Mesenchymal stem cell (in vitro differentiated cells and primary cell): ENCODE measurements at regions not wholly inside any gene's neighbourhood (a gene's known extent, or its start where the extent isn't known, plus 50 kb on each side); places are given as distances from the start of the nearest gene placed in this dataset.
A peak's percentile ranks its signal among the peaks of the same experiment; 100 is the strongest.

Source experiments
- DNase-seq: peaks from one replicate; pipeline ENCODE4 v3.0.0-alpha.2; 2013
- H2AFZ ChIP-seq: one replicate; pipeline ENCODE4 v1.6.1; 2013; ENCODE audit warnings: low read depth, mild to moderate bottlenecking, control low read depth, inconsistent platforms, low read length, moderate library complexity
- H2AK5ac ChIP-seq: 2 replicates; pipeline ENCODE4 v1.6.1; 2013; ENCODE audit warnings: low read length, moderate library complexity, mild to moderate bottlenecking, inconsistent platforms; ENCODE audit not compliant: severe bottlenecking
- H2BK120ac ChIP-seq: one replicate; pipeline ENCODE4 v1.6.1; 2013; ENCODE audit warnings: low read depth, mild to moderate bottlenecking, inconsistent platforms, low read length, moderate library complexity
- H2BK12ac ChIP-seq, 2 experiments: one replicate each; pipeline ENCODE4 v1.6.1; 2013; ENCODE audit warnings: inconsistent platforms in 2 of 2, low read length in 2 of 2, mild to moderate bottlenecking in 2 of 2, moderate library complexity in 2 of 2, control low read depth in 1 of 2
- H2BK15ac ChIP-seq: one replicate; pipeline ENCODE4 v1.6.1; 2013; ENCODE audit warnings: mild to moderate bottlenecking, low read depth, inconsistent platforms; ENCODE audit not compliant: poor library complexity, severe bottlenecking
- H2BK5ac ChIP-seq: 2 replicates; pipeline ENCODE4 v1.6.1; 2013; ENCODE audit warnings: low read depth, mild to moderate bottlenecking, low read length, control low read depth, inconsistent platforms; ENCODE audit not compliant: poor library complexity, severe bottlenecking
- H3K14ac ChIP-seq, 2 experiments: one replicate each; pipeline ENCODE4 v1.6.1; 2013; ENCODE audit warnings: inconsistent platforms in 2 of 2, low read length in 2 of 2, control low read depth in 1 of 2, mild to moderate bottlenecking in 1 of 2, moderate library complexity in 1 of 2
- H3K18ac ChIP-seq, 2 experiments: one replicate each; pipeline ENCODE4 v1.6.1; 2013; ENCODE audit warnings: inconsistent platforms in 2 of 2, low read length in 2 of 2, control low read depth in 1 of 2, low read depth in 1 of 2, mild to moderate bottlenecking in 1 of 2
- H3K23ac ChIP-seq, 2 experiments: one replicate each; pipeline ENCODE4 v1.6.1; 2013; ENCODE audit warnings: inconsistent platforms in 2 of 2, low read length in 2 of 2, mild to moderate bottlenecking in 2 of 2, moderate library complexity in 2 of 2, control low read depth in 1 of 2
- H3K27ac ChIP-seq: 2 replicates; pipeline ENCODE4 v1.5.1; 2013; ENCODE audit warnings: mild to moderate bottlenecking, moderate library complexity, low read length, control low read depth, inconsistent platforms; ENCODE audit not compliant: poor library complexity, severe bottlenecking
- H3K27me3 ChIP-seq, 2 experiments: 2 replicates each; pipeline versions ENCODE4 v1.6.1 to v1.7.0; 2013; ENCODE audit warnings: low read length in 2 of 2, mild to moderate bottlenecking in 2 of 2, moderate library complexity in 2 of 2, control low read depth in 1 of 2, inconsistent platforms in 1 of 2; ENCODE audit not compliant: control insufficient read depth in 1 of 2, insufficient read depth in 1 of 2
- H3K36me3 ChIP-seq, 2 experiments: 2 replicates each; pipeline versions ENCODE4 v1.6.1 to v1.7.0; 2013; ENCODE audit warnings: low read length in 2 of 2, control low read depth in 1 of 2, inconsistent platforms in 1 of 2, low read depth in 1 of 2, mild to moderate bottlenecking in 1 of 2; ENCODE audit not compliant: insufficient read depth in 2 of 2, control insufficient read depth in 1 of 2
- H3K4ac ChIP-seq, 2 experiments: one replicate each; pipeline ENCODE4 v1.6.1; 2013; ENCODE audit warnings: inconsistent platforms in 2 of 2, low read length in 2 of 2, mild to moderate bottlenecking in 2 of 2, moderate library complexity in 2 of 2, control low read depth in 1 of 2, low read depth in 1 of 2
- H3K4me1 ChIP-seq: 2 replicates; pipeline ENCODE4 v1.6.1; 2013; ENCODE audit warnings: low read depth, low read length, control low read depth; ENCODE audit not compliant: control insufficient read depth, insufficient read depth
- H3K4me2 ChIP-seq: 2 replicates; pipeline ENCODE4 v1.6.1; 2013; ENCODE audit warnings: low read length, mild to moderate bottlenecking, inconsistent platforms; ENCODE audit not compliant: poor library complexity, severe bottlenecking
- H3K4me3 ChIP-seq, 2 experiments: 2 replicates each; pipeline versions ENCODE4 v1.5.1 to v1.7.0; 2013; ENCODE audit warnings: low read length in 2 of 2, mild to moderate bottlenecking in 2 of 2, control low read depth in 1 of 2, low read depth in 1 of 2; ENCODE audit not compliant: insufficient read depth in 1 of 2
- H3K79me1 ChIP-seq: replicated peaks from 2 replicates; pipeline ENCODE4 v1.6.1; 2013; ENCODE audit warnings: mild to moderate bottlenecking, control low read depth, low read length, inconsistent platforms; ENCODE audit not compliant: poor library complexity, severe bottlenecking
- H3K9ac ChIP-seq: 2 replicates; pipeline ENCODE4 v1.7.0; 2013; ENCODE audit warnings: mild to moderate bottlenecking, low read length, moderate library complexity
- H3K9me3 ChIP-seq: 2 replicates; pipeline ENCODE4 v1.7.0; 2013; ENCODE audit warnings: mild to moderate bottlenecking, low read length; ENCODE audit not compliant: control insufficient read depth
- H4K8ac ChIP-seq: one replicate; pipeline ENCODE4 v1.6.1; 2013; ENCODE audit warnings: inconsistent platforms, mild to moderate bottlenecking, low read length, moderate library complexity
- H4K91ac ChIP-seq: one replicate; pipeline ENCODE4 v1.6.1; 2013; ENCODE audit warnings: mild to moderate bottlenecking, low read length, inconsistent platforms
- WGBS: methylation state at CpG from one replicate; pipeline ENCODE4 v1.1.7; 2013; ENCODE audit warnings: mixed read lengths; 5-methylcytosine and 5-hydroxymethylcytosine counted together

- Histone ChIP-seq H3K79me1 (peaks cover 2% of the 10 kb centered on the region), H3K9me3 (no peaks in the 10 kb centered on the region), H3K4ac (no peak overlapping the region), H3K9ac (peak overlapping the region; percentile 94), H2AFZ (no peak overlapping the region), H3K18ac (no peak overlapping the region), H4K8ac (no peak overlapping the region), H2BK120ac (no peak overlapping the region), H3K14ac (no peak overlapping the region), H3K27ac (no peak overlapping the region), H2BK12ac (no peak overlapping the region), H3K27me3 (no peaks in the 10 kb centered on the region), H3K23ac (no peak overlapping the region), H3K4me3 (peak overlapping the region; percentile 64 to 89), H3K4me1 (peaks cover 22% of the 10 kb centered on the region), H3K36me3 (no peaks in the 10 kb centered on the region), H3K4me2 (peak overlapping the region; percentile 80), H2BK15ac (no peak overlapping the region), H2BK5ac (no peak overlapping the region), H4K91ac (no peak overlapping the region), H2AK5ac (no peak overlapping the region)
- peak; percentile 21 for DNase-seq
- WGBS: 1% methylated on average over 43 of the region's 54 CpGs
Measured at GRCh38 chr7:114086914-114087652, 168.3 kb upstream of the PPP1R3A start.

- Histone ChIP-seq H4K91ac (no peak overlapping the region), H2BK15ac (no peak overlapping the region), H3K4me2 (peak overlapping the region; percentile 80), H3K9me3 (no peaks in the 10 kb centered on the region), H3K4ac (no peak overlapping the region), H3K27ac (no peak overlapping the region), H2BK120ac (no peak overlapping the region), H3K79me1 (peaks cover 2% of the 10 kb centered on the region), H3K9ac (peak overlapping the region; percentile 94), H3K18ac (no peak overlapping the region), H2BK5ac (no peak overlapping the region), H3K4me1 (peaks cover 22% of the 10 kb centered on the region), H4K8ac (no peak overlapping the region), H3K27me3 (no peaks in the 10 kb centered on the region), H3K36me3 (no peaks in the 10 kb centered on the region), H2AFZ (no peak overlapping the region), H2BK12ac (no peak overlapping the region), H3K4me3 (peak overlapping the region; percentile 63 to 89), H3K14ac (no peak overlapping the region), H3K23ac (no peak overlapping the region), H2AK5ac (no peak overlapping the region)
- WGBS: 0% methylated on average over 19 of the region's 31 CpGs
- DNase-seq: no peak
Measured at GRCh38 chr7:114086537-114086913, 167.7 kb upstream of the PPP1R3A start.

GRCh38 chr7:114085592-114086501 is 167.0 kb upstream of the PPP1R3A start:
- no peaks in the 10 kb centered on the region for H3K36me3 ChIP-seq
- H3K9ac ChIP-seq: peak overlapping the region; percentile 94
- 0% methylated on average over 38 of the region's 77 CpGs for WGBS
- H3K14ac ChIP-seq: no peak overlapping the region
- peaks cover 22% of the 10 kb centered on the region for H3K4me1 ChIP-seq
- H2AK5ac ChIP-seq: no peak overlapping the region
- peak; percentile 55 for DNase-seq
- no peaks in the 10 kb centered on the region for H3K27me3 ChIP-seq
- H4K8ac ChIP-seq: no peak overlapping the region
- H3K18ac ChIP-seq: no peak overlapping the region
- H2BK120ac ChIP-seq: no peak overlapping the region
- H2BK12ac ChIP-seq: no peak overlapping the region
- no peak overlapping the region for H3K4ac ChIP-seq
- peak overlapping the region; percentile 69 for H3K27ac ChIP-seq
- H3K23ac ChIP-seq: no peak overlapping the region
- H2BK5ac ChIP-seq: no peak overlapping the region
- H3K4me3 ChIP-seq: peak overlapping the region; percentile 63 to 89
- H3K4me2 ChIP-seq: peak overlapping the region; percentile 80
- H4K91ac ChIP-seq: no peak overlapping the region
- H3K79me1 ChIP-seq: peaks cover 2% of the 10 kb centered on the region
- peak overlapping the region; percentile 29 for H2AFZ ChIP-seq
- no peaks in the 10 kb centered on the region for H3K9me3 ChIP-seq
- no peak overlapping the region for H2BK15ac ChIP-seq

- H3K79me1 ChIP-seq: peaks cover 2% of the 10 kb centered on the region
- H3K27ac ChIP-seq: peak overlapping the region; percentile 69
- no peak overlapping the region for H2BK5ac ChIP-seq
- H2BK120ac ChIP-seq: no peak overlapping the region
- H3K9me3 ChIP-seq: no peaks in the 10 kb centered on the region
- no peak overlapping the region for H4K8ac ChIP-seq
- no peak overlapping the region for H2BK15ac ChIP-seq
- H3K9ac ChIP-seq: peak overlapping the region; percentile 94
- no peaks in the 10 kb centered on the region for H3K27me3 ChIP-seq
- H2AK5ac ChIP-seq: no peak overlapping the region
- H3K4me2 ChIP-seq: peak overlapping the region; percentile 80
- H2AFZ ChIP-seq: peak overlapping the region; percentile 29
- no peak overlapping the region for H3K4ac ChIP-seq
- H3K23ac ChIP-seq: no peak overlapping the region
- no peak overlapping the region for H3K14ac ChIP-seq
- H3K18ac ChIP-seq: no peak overlapping the region
- peaks cover 22% of the 10 kb centered on the region for H3K4me1 ChIP-seq
- DNase-seq: peak; percentile 53
- no peak overlapping the region for H2BK12ac ChIP-seq
- WGBS: 1% methylated on average over 18 of the region's 18 CpGs
- H4K91ac ChIP-seq: no peak overlapping the region
- H3K4me3 ChIP-seq: peak overlapping the region; percentile 63 to 89
- no peaks in the 10 kb centered on the region for H3K36me3 ChIP-seq
Measured at GRCh38 chr7:114085313-114085591, 166.4 kb upstream of the PPP1R3A start.
